Mesothelial cell of epicardium (in vitro differentiated cells): ENCODE measurements at regions not wholly inside any gene's neighbourhood (a gene's known extent, or its start where the extent isn't known, plus 50 kb on each side); places are given as distances from the start of the nearest gene placed in this dataset.

Source experiments
- DNase-seq, 2 experiments: peaks; one replicate each; pipeline ENCODE4 v3.0.0; 2021; ENCODE audit warnings: low spot score in 2 of 2; ENCODE audit not compliant: unreplicated experiment in 2 of 2
- H3K27ac Mint-ChIP-seq: 2 replicates; pipeline ENCODE4 v1.8.0; 2021; ENCODE audit warnings: mixed read lengths
- H3K27me3 Mint-ChIP-seq: 2 replicates; pipeline ENCODE4 v1.8.0; 2021; ENCODE audit warnings: low read depth, mixed read lengths
- H3K36me3 Mint-ChIP-seq: 2 replicates; pipeline ENCODE4 v1.8.0; 2021; ENCODE audit warnings: mixed read lengths
- H3K4me1 Mint-ChIP-seq: 2 replicates; pipeline ENCODE4 v1.8.0; 2021; ENCODE audit warnings: mixed read lengths
- H3K4me3 Mint-ChIP-seq: 2 replicates; pipeline ENCODE4 v1.8.0; 2021; ENCODE audit warnings: mild to moderate bottlenecking, moderate library complexity, mixed read lengths
- H3K9me3 Mint-ChIP-seq: 2 replicates; pipeline ENCODE4 v1.8.0; 2021; ENCODE audit warnings: mixed read lengths
- TF ChIP-seq, protein P1 (sequence below): fragments of 200-600 bp; sonication (generic); IDR thresholded peaks from one replicate; pipeline ENCODE4 v1.5.0; 2021; ENCODE audit warnings: antibody characterized with exemption; ENCODE audit not compliant: unreplicated experiment

DNA sequence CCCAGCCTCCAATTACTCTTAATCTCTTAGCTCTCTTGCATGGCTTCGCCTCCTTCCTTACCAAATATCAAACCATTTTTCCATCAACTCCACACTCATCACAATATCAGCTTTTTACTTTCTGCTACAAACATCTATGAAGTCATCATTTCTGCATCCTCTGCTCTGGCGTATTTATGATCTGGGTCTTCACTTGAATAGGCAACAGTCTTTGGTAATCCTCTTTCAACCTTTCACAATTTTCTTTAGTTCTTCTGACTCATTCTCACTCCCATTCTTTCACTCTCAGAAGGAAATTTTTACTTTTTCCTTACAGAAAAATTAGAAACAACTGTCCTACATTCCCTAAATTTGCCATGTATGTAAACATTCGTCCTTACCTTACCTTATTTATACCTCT is 522.4 kb downstream of the HDGFL1 start:
- TF ChIP-seq, protein P1, sequence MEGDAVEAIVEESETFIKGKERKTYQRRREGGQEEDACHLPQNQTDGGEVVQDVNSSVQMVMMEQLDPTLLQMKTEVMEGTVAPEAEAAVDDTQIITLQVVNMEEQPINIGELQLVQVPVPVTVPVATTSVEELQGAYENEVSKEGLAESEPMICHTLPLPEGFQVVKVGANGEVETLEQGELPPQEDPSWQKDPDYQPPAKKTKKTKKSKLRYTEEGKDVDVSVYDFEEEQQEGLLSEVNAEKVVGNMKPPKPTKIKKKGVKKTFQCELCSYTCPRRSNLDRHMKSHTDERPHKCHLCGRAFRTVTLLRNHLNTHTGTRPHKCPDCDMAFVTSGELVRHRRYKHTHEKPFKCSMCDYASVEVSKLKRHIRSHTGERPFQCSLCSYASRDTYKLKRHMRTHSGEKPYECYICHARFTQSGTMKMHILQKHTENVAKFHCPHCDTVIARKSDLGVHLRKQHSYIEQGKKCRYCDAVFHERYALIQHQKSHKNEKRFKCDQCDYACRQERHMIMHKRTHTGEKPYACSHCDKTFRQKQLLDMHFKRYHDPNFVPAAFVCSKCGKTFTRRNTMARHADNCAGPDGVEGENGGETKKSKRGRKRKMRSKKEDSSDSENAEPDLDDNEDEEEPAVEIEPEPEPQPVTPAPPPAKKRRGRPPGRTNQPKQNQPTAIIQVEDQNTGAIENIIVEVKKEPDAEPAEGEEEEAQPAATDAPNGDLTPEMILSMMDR: no peak
- Mint-ChIP-seq H3K9me3 (peaks cover 17% of the 10 kb centered on the region), H3K27me3 (no peaks in the 10 kb centered on the region), H3K4me1 (peaks cover 15% of the 10 kb centered on the region), H3K36me3 (no peaks in the 10 kb centered on the region), H3K4me3 (no peak overlapping the region), H3K27ac (no peak overlapping the region)
- DNase-seq: no peak

DNA sequence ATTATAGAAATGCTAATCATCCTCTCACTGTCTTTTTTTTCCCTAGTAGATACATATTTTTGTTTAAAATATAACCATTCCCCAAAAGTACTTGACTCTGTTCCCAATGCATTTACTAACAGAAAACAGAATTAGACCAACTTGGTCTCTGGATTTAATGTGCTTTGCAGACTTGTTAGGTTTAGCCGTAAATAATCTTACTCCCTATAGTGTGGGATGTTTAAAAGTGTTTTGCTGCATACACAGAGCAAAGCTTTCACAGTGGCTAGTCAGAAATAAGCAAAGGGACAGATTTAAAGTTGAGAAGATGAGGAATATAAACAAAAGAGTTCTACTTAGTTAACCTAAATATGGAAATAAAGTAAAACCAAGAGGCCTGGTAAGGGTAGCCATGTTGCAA is 527.5 kb downstream of the HDGFL1 start:
- Mint-ChIP-seq H3K27me3 (no peaks in the 10 kb centered on the region), H3K4me3 (no peak overlapping the region), H3K9me3 (peaks cover 37% of the 10 kb centered on the region), H3K4me1 (no peaks in the 10 kb centered on the region), H3K36me3 (peaks cover 6% of the 10 kb centered on the region), H3K27ac (no peak overlapping the region)
- TF ChIP-seq, protein P1: no peak
- no peak for DNase-seq

DNA sequence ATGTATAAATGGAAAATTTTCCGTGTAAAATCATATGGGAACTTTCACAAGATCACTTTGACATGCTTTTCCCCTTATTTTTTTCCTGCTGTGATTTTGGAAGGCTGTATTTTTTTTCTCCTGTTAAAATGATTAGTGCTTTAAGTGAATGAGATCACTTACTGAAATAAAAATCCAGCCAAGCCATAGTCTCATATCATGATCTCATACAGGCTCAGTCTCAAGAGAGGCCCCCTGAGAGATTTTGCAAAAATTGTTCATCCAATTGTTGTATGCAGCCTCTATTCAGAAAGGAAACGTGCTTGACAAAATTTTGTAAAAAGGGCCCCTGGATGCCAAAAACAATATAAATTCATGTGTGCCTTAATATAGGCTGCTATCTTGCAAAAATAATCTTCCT is 528.2 kb downstream of the HDGFL1 start:
- TF ChIP-seq, protein P1: no peak
- Mint-ChIP-seq H3K36me3 (peaks cover 7% of the 10 kb centered on the region), H3K27me3 (no peaks in the 10 kb centered on the region), H3K27ac (no peak overlapping the region), H3K4me1 (no peaks in the 10 kb centered on the region), H3K4me3 (no peak overlapping the region), H3K9me3 (peaks cover 38% of the 10 kb centered on the region)
- DNase-seq: no peak

DNA sequence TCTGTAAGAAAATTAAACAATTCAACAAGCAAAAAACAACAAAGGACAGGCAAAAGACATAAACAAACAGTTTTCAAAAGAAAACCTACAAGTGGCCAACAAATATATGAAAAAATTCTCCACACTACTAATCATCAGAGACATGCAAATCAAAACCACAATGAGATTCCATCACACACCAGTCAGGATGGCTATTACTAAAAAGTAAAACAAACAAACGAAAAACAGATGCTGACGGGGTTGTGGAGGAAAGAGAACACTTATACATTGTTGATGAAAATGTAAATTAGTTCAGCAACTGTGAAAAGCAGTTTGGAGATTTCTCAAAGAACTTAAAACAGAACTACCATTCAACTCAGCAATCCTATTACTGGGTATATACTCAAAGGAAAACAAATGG is 537.6 kb downstream of the HDGFL1 start:
- H3K36me3 Mint-ChIP-seq: peaks cover 31% of the 10 kb centered on the region
- no peak for DNase-seq
- peaks cover 65% of the 10 kb centered on the region for H3K9me3 Mint-ChIP-seq
- H3K27ac Mint-ChIP-seq: no peak overlapping the region
- TF ChIP-seq, protein P1: no peak
- H3K4me3 Mint-ChIP-seq: no peak overlapping the region
- no peaks in the 10 kb centered on the region for H3K27me3 Mint-ChIP-seq
- no peaks in the 10 kb centered on the region for H3K4me1 Mint-ChIP-seq

DNA sequence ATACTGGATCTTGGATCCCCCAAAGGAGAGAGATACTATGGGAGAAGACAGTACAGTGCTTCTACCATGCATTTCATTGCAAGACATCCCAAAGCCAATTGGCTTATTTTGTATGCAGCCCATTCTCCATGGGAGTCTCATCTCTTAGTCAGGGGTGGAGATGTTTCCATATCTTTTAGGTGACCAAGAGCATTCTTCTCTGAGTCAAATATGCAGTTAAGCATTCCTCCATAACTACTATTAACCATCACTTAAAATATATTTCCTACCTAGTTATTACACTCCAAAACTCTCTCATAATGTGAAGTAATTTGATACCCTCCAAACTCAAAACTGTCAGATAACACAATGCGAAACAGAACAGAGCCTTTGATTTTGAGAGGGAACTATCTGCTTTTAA is 542.6 kb downstream of the HDGFL1 start:
- Mint-ChIP-seq H3K9me3 (peaks cover 63% of the 10 kb centered on the region), H3K27me3 (no peaks in the 10 kb centered on the region), H3K36me3 (peaks cover 15% of the 10 kb centered on the region), H3K27ac (peak overlapping the region; percentile 61), H3K4me1 (peaks cover 3% of the 10 kb centered on the region), H3K4me3 (no peak overlapping the region)
- no peak for DNase-seq
- TF ChIP-seq, protein P1: no peak
